Transverse colon (tissue), 4 donors: ENCODE measurements at regions not wholly inside any gene's neighbourhood (a gene's known extent, or its start where the extent isn't known, plus 50 kb on each side); places are given as distances from the start of the nearest gene placed in this dataset.

ENCODE experiments used
- DNase-seq: peaks from one replicate; pipeline ENCODE4 v3.0.0-alpha.2; 2019
- H3K27ac ChIP-seq, 4 donors: fragments of 200-600 bp; sonication (generic); 2 replicates each; pipeline ENCODE4 v1.5.1; 2016 to 2018; ENCODE audit warnings: inconsistent platforms in 4 of 4
- H3K27me3 ChIP-seq: fragments of 200-600 bp; sonication (generic); 2 replicates; pipeline ENCODE4 v1.5.1; 2017; ENCODE audit warnings: inconsistent platforms
- H3K36me3 ChIP-seq, 4 donors: fragments of 200-600 bp; sonication (generic); 2 replicates each; pipeline ENCODE4 v1.5.1; 2017 to 2019; ENCODE audit warnings: inconsistent platforms in 4 of 4
- H3K4me1 ChIP-seq, 4 donors: fragments of 200-600 bp; sonication (generic); 2 replicates each; pipeline ENCODE4 v1.5.1; 2017 to 2020; ENCODE audit warnings: inconsistent platforms in 4 of 4
- H3K4me3 ChIP-seq, 4 donors: fragments of 200-600 bp; sonication (generic); 1 replicate in 1 of 4; 2 replicates in 3 of 4; pipeline versions ENCODE4 v1.5.1 to v1.6.1; 2017 to 2019; ENCODE audit warnings: inconsistent platforms in 4 of 4
- H3K9me3 ChIP-seq, 2 donors: fragments of 200-600 bp; sonication (generic); 2 replicates each; pipeline ENCODE4 v1.5.1; 2017 to 2019; ENCODE audit warnings: inconsistent platforms in 2 of 2
- EP300 ChIP-seq: sonication (generic); formaldehyde crosslinking; IDR thresholded peaks from one replicate; pipeline ENCODE4 v1.6.1; 2017; ENCODE audit warnings: antibody characterized with exemption, low read depth
- POLR2A ChIP-seq: fragments of 450-650 bp; IDR thresholded peaks from one replicate; pipeline ENCODE4 v1.6.1; 2016; ENCODE audit warnings: antibody characterized with exemption, mild to moderate bottlenecking, moderate library complexity
- POLR2AphosphoS5 ChIP-seq, 3 donors: sonication (generic); formaldehyde crosslinking; IDR thresholded peaks; one replicate each; pipeline ENCODE4 v1.6.1; 2016; ENCODE audit warnings: antibody characterized with exemption in 3 of 3
- WGBS, 2 donors: methylation state at CpG; one replicate each; pipeline ENCODE4 v1.1.5; 2018; ENCODE audit warnings: low coverage in 1 of 2; 5-methylcytosine and 5-hydroxymethylcytosine counted together
- in situ Hi-C, 4 donors: fragments of 200-750 bp; cut with MboI; loops; one replicate each; pipeline versions ENCODE4 v1.15.0 to v1.15.1; 2017; ENCODE audit warnings: low sequenced_read_pairs in 3 of 4, low pct_ligation_motif_present in 1 of 4, low pct_unique_long_range_greater_than_20kb in 1 of 4
- intact Hi-C: fragments of 100-400 bp; cut with DNase I; formaldehyde crosslinking; loops from one replicate; pipeline ENCODE4 v1.15.1; 2023; ENCODE audit warnings: low total_unique reads
- TF ChIP-seq, protein P1 (sequence below), 5 experiments: fragments of 200-600 bp in 3 of 5; fragments of 450-650 bp in 2 of 5; sonication (generic) in 3 of 5; IDR thresholded peaks; 1 replicate in 2 of 5; 2 replicates in 3 of 5; pipeline ENCODE4 v1.5.1; 2016 to 2017; ENCODE audit warnings: antibody characterized with exemption in 5 of 5, inconsistent platforms in 3 of 5, mild to moderate bottlenecking in 2 of 5, moderate library complexity in 1 of 5

DNA sequence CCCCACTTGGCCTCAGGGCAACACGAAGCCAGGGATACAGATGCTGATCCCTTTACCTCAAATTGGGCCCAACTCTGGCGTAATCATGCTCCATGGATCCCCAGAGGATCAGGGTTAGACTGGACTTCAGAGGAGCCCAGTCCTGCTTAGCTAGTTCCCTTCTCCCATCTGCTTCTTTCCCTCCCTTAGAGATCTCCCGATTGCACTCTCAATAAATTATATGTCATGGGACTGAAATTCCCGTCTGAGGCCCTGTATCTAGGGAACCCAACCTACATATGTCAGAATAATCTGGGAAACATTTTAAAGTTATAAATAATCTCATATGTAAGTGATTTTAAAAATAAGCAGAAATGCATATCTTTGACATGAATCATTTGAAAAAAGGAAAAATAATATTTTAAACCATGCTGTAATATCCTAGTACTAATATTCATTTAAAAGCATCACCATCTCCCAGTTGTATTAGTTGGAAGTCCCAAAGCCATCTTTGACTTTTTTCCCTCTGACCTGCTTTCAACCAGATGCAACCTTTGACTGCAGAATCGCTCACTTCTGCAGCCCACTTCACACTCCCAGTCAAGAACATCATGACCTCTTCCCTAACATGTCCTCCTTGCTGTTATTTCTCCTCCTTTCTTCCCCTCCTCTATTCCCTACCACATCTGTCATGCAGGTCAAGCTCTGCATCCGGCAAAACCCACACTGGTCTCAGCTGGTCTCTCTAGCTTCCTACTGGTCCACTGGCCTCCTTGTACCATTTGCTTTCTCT lies 393.6 kb downstream of the BTBD3 start:
- DNase-seq = no peak
- Histone ChIP-seq H3K27ac (no peak overlapping the region), H3K36me3 (no peaks in the 10 kb centered on the region), H3K4me3 (no peak overlapping the region), H3K9me3 (no peaks in the 10 kb centered on the region), H3K27me3 (no peaks in the 10 kb centered on the region), H3K4me1 (no peaks in the 10 kb centered on the region)
- in situ Hi-C loops = loop anchor here in 1 of 4 donors (25.0 kb wide), 1 partner anchor 101 kb away; no protein-coding TSS in a partner anchor
- TF ChIP-seq EP300 (no peak), POLR2AphosphoS5 (IDR thresholded peaks at IDR 0.05) (no peak), POLR2A (no peak)
- TF ChIP-seq, protein P1, sequence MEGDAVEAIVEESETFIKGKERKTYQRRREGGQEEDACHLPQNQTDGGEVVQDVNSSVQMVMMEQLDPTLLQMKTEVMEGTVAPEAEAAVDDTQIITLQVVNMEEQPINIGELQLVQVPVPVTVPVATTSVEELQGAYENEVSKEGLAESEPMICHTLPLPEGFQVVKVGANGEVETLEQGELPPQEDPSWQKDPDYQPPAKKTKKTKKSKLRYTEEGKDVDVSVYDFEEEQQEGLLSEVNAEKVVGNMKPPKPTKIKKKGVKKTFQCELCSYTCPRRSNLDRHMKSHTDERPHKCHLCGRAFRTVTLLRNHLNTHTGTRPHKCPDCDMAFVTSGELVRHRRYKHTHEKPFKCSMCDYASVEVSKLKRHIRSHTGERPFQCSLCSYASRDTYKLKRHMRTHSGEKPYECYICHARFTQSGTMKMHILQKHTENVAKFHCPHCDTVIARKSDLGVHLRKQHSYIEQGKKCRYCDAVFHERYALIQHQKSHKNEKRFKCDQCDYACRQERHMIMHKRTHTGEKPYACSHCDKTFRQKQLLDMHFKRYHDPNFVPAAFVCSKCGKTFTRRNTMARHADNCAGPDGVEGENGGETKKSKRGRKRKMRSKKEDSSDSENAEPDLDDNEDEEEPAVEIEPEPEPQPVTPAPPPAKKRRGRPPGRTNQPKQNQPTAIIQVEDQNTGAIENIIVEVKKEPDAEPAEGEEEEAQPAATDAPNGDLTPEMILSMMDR (IDR thresholded peaks at IDR 0.05) = no peak
- 85 to 87% methylated on average over 6 of the region's 6 CpGs for WGBS, 2 donors
- intact Hi-C loops = no loop called here

DNA sequence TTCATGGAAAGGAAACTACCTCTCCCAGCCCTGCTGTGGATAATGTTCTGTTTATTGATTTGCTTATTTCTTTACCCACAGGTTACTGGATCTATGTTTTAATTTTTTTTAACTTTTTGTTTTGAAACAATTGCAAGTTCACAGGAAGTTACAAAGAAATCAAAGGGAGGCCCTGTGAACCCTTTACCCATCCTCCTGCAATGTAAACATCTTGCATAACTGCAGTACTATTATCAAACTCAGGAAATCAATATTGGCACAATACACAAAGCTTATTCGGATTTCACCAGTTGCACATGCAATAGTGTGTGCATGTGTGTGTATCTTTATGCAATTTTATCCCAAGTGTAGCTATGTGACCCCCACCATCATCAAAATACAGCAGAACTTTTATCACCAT lies 398.0 kb downstream of the BTBD3 start:
- WGBS, 2 donors = 14 to 25% methylated on average over 1 of the region's 1 CpG
- no peaks in the 10 kb centered on the region for H3K27me3 ChIP-seq
- no peak overlapping the region for H3K27ac ChIP-seq
- intact Hi-C loops = no loop called here
- no peaks in the 10 kb centered on the region for H3K9me3 ChIP-seq
- in situ Hi-C loops = loop anchor here in 1 of 4 donors (25.0 kb wide), 1 partner anchor 97 kb away; no protein-coding TSS in a partner anchor
- no peaks in the 10 kb centered on the region for H3K4me1 ChIP-seq
- no peaks in the 10 kb centered on the region for H3K36me3 ChIP-seq
- DNase-seq = no peak
- TF ChIP-seq POLR2A (no peak), EP300 (no peak), POLR2AphosphoS5 (IDR thresholded peaks at IDR 0.05) (no peak)
- TF ChIP-seq, protein P1 (IDR thresholded peaks at IDR 0.05) = no peak
- H3K4me3 ChIP-seq = no peak overlapping the region

DNA sequence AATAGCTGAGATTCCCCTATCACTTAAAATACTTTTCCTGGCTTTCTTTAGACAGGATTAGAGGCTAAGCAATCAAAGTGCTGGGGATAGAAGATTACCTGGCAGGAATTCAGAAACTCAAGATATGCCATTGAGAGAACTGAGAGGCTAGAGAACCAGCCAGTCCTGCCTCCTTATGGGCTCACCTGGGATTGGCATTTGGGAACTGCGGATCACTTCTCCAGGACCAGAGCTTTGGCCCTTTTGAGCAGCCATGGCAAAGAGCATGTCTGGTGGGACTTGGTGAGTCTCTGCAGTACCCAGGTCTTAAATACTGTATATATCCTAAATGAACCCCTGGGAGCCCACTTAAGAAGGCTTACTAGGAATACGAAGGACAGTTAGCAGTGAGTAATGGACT lies 399.1 kb downstream of the BTBD3 start:
- Histone ChIP-seq H3K4me1 (no peaks in the 10 kb centered on the region), H3K27ac (no peak overlapping the region), H3K4me3 (no peak overlapping the region), H3K36me3 (no peaks in the 10 kb centered on the region), H3K27me3 (no peaks in the 10 kb centered on the region), H3K9me3 (no peaks in the 10 kb centered on the region)
- no peak for DNase-seq
- 97% methylated on average over 2 of the region's 2 CpGs; no CpG with 5 or more reads in 1 of the 2 donors for WGBS, 2 donors
- intact Hi-C loops (no loop called here), in situ Hi-C loops (loop anchor here in 1 of 4 donors (25.0 kb wide), 1 partner anchor 96 kb away; no protein-coding TSS in a partner anchor)
- TF ChIP-seq POLR2A (no peak), POLR2AphosphoS5 (IDR thresholded peaks at IDR 0.05) (no peak), EP300 (no peak)
- TF ChIP-seq, protein P1 (IDR thresholded peaks at IDR 0.05) = no peak

DNA sequence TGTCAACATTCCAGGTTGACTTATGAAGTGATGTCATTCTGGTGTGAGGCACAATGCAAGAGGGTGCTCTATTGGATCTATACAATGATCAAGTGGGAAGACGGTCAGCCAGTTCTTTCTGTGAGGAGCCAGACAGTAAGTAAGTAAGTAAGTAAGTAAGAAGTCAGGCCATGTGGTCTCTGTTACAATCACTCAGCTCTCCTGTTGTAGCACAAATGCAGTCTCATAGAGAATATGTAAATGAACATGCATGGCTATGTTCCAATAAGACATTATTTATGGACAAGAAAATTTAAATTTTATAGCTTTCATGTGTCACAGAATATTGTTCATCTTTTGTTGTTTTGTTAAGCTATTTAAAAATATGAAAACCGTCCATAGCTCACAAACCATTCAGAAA lies 399.7 kb downstream of the BTBD3 start:
- TF ChIP-seq EP300 = no peak
- TF ChIP-seq, protein P1 (IDR thresholded peaks at IDR 0.05) = no peak
- TF ChIP-seq POLR2A = no peak
- no peak for TF ChIP-seq POLR2AphosphoS5 (IDR thresholded peaks at IDR 0.05)
- H3K36me3 ChIP-seq = no peaks in the 10 kb centered on the region
- no peaks in the 10 kb centered on the region for H3K4me1 ChIP-seq
- H3K27me3 ChIP-seq = no peaks in the 10 kb centered on the region
- H3K9me3 ChIP-seq = no peaks in the 10 kb centered on the region
- DNase-seq = no peak
- intact Hi-C loops (no loop called here), in situ Hi-C loops (loop anchor here in 1 of 4 donors (25.0 kb wide), 1 partner anchor 95 kb away; no protein-coding TSS in a partner anchor)
- WGBS, 2 donors = 75 to 86% methylated on average over 2 of the region's 2 CpGs
- H3K4me3 ChIP-seq = no peak overlapping the region
- no peak overlapping the region for H3K27ac ChIP-seq
